ENCODE measurements at regions not wholly inside any gene's neighbourhood (a gene's known extent, or its start where the extent isn't known, plus 50 kb on each side); places are given as distances from the start of the nearest gene placed in this dataset.
"Not testable (repeated sequence)": the region's sequence is repeated elsewhere in the genome, so short reads cannot be mapped to it uniquely, and the experiment has no call there.

GRCh38 chr20:58040447-58041290 is 187.8 kb downstream of the ANKRD60 start:
- DNase-seq (ENCODE audit: low spot score) = no peak

GRCh38 chr20:58039274-58040092 is 189.0 kb downstream of the ANKRD60 start:
- no peak for DNase-seq (ENCODE audit: low spot score)

GRCh38 chr20:58038123-58038654 is 190.3 kb downstream of the ANKRD60 start:
- no peak for DNase-seq (ENCODE audit: low spot score)

- no peak for DNase-seq (ENCODE audit: low spot score)
These were observed 190.8 kb downstream of the ANKRD60 start for GRCh38 chr20:58037631-58038030.

GRCh38 chr20:58033026-58033536 is 195.4 kb downstream of the ANKRD60 start:
- no peak for DNase-seq (ENCODE audit: low spot score)

- no peak for DNase-seq (ENCODE audit: low spot score)
These were observed 195.9 kb downstream of the ANKRD60 start for GRCh38 chr20:58032599-58032998.

- DNase-seq (ENCODE audit: low spot score) = not testable (repeated sequence)
These were observed 197.1 kb downstream of the ANKRD60 start for GRCh38 chr20:58031350-58031749.

GRCh38 chr20:58028123-58028522 is 200.3 kb downstream of the ANKRD60 start:
- DNase-seq (ENCODE audit: low spot score) = no peak

- no peak for DNase-seq (ENCODE audit: low spot score)
These were observed 202.1 kb downstream of the ANKRD60 start for GRCh38 chr20:58026361-58026760.

GRCh38 chr20:58025233-58025632 is 203.2 kb downstream of the ANKRD60 start:
- DNase-seq (ENCODE audit: low spot score) = no peak

- DNase-seq (ENCODE audit: low spot score) = no peak
These were observed 204.2 kb downstream of the ANKRD60 start for GRCh38 chr20:58024241-58024721.

GRCh38 chr20:58023781-58024180 is 204.7 kb downstream of the ANKRD60 start:
- no peak for DNase-seq (ENCODE audit: low spot score)

- no peak for DNase-seq (ENCODE audit: low spot score)
These were observed 205.1 kb downstream of the ANKRD60 start for GRCh38 chr20:58023346-58023745.

GRCh38 chr20:58022711-58023110 is 205.7 kb downstream of the ANKRD60 start:
- no peak for DNase-seq (ENCODE audit: low spot score)

- DNase-seq (ENCODE audit: low spot score) = no peak
These were observed 207.0 kb downstream of the ANKRD60 start for GRCh38 chr20:58021481-58021880.

GRCh38 chr20:58020656-58021454 is 207.6 kb downstream of the ANKRD60 start:
- no peak for DNase-seq (ENCODE audit: low spot score)

- DNase-seq (ENCODE audit: low spot score) = no peak
These were observed 208.4 kb downstream of the ANKRD60 start for GRCh38 chr20:58019850-58020625.

- no peak for DNase-seq (ENCODE audit: low spot score)
These were observed 209.2 kb downstream of the ANKRD60 start for GRCh38 chr20:58019027-58019849.

- DNase-seq (ENCODE audit: low spot score) = no peak
These were observed 209.9 kb downstream of the ANKRD60 start for GRCh38 chr20:58018590-58018989.

GRCh38 chr20:58017970-58018530 is 210.4 kb downstream of the ANKRD60 start:
- DNase-seq (ENCODE audit: low spot score) = no peak
